WI38 (cell line): ENCODE measurements at regions not wholly inside any gene's neighbourhood (a gene's known extent, or its start where the extent isn't known, plus 50 kb on each side); places are given as distances from the start of the nearest gene placed in this dataset.

Source experiments
- H3K4me3 ChIP-seq: 2 replicates; pipeline ENCODE4 v1.5.1; 2011; ENCODE audit warnings: low read depth, mild to moderate bottlenecking, control low read depth, low read length
- CTCF ChIP-seq: IDR thresholded peaks from 2 replicates; pipeline ENCODE4 v1.5.1; 2012; ENCODE audit warnings: low read depth, mild to moderate bottlenecking, control low read depth, low read length

GRCh38 chr1:78401148-78401547 lies 89.6 kb upstream of the PTGFR start:
- no peak for TF ChIP-seq CTCF
- H3K4me3 ChIP-seq = no peak overlapping the region

- no peak for TF ChIP-seq CTCF
- H3K4me3 ChIP-seq = no peak overlapping the region
These were observed 82.6 kb upstream of the PTGFR start for GRCh38 chr1:78408192-78408591.

- TF ChIP-seq CTCF = no peak
- H3K4me3 ChIP-seq = no peak overlapping the region
These were observed 82.0 kb upstream of the PTGFR start for GRCh38 chr1:78408810-78409209.

DNA sequence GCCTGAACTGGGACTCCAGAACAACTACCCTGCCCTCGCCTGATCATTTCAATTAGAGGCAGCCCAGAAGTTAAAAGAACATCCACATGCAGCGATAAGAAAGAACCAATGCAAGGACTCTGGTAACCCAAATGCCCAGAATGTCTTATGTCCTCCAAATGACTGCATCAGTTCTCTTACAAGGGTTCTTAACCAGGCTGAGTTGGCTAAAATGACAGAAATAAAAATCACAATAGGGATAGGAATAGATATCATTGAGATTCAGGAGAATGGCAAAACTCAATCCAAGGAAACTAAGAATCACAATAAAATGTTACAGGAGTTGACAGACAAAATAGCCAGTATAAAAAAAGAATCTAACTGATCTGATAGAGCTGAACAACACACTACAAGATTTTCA lies 80.1 kb upstream of the PTGFR start:
- no peak overlapping the region for H3K4me3 ChIP-seq
- no peak for TF ChIP-seq CTCF

GRCh38 chr1:78411707-78412106 lies 79.1 kb upstream of the PTGFR start:
- TF ChIP-seq CTCF = no peak
- no peak overlapping the region for H3K4me3 ChIP-seq

GRCh38 chr1:78415165-78415564 lies 75.6 kb upstream of the PTGFR start:
- no peak for TF ChIP-seq CTCF
- no peak overlapping the region for H3K4me3 ChIP-seq

DNA sequence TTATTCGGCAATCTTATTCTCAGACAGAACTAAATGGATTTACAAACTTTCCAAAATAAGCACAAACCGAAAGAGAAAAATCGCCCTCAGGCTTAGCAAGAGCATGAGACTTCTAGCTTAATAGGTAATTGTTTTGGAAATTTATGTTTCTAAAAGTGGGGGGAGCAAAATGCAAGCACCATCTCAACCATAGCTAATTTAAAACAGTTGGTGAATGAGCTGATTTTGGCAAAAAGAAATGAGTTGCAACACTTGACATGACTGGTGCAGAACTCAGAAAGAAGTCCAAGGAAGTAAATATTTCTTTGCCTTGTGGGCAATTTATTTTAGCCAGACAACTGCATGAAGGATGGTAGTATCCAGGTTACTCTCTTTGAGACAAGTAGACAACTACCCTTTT lies 71.5 kb upstream of the PTGFR start:
- TF ChIP-seq CTCF = no peak
- no peak overlapping the region for H3K4me3 ChIP-seq

DNA sequence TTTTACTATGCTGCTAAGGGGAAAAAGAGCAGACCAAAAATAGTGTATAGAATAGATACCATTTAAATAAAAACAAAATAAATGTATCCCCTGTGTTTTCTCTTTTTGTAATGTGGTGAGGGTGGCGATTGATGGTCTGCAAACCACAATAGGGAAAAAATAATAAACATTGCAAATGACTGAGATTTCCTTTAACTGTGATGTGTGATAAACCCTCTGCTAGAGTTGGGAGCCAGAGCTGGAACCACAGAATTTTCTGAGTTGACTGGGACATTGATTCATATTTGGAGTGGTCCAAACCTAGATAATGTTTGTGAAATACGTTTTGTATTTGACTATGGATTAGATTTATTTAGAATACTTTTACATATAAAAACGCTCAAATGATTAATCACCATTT lies 70.6 kb upstream of the PTGFR start:
- no peak overlapping the region for H3K4me3 ChIP-seq
- no peak for TF ChIP-seq CTCF
